ENCODE measurements at regions not wholly inside any gene's neighbourhood (a gene's known extent, or its start where the extent isn't known, plus 50 kb on each side); places are given as distances from the start of the nearest gene placed in this dataset.

GRCh38 chrX:95878874-95879273 lies 805.8 kb upstream of the DIAPH2 start:
- TF ChIP-seq CTCF (IDR thresholded peaks at IDR 0.05; ENCODE audit: low read depth, low read length, poor library complexity, severe bottlenecking): no peak
- no peak for TF ChIP-seq EZH2phosphoT487 (IDR thresholded peaks at IDR 0.05; ENCODE audit: borderline replicate concordance, low read length)

All from DOHH2 (cell line).